ENCODE measurements at regions not wholly inside any gene's neighbourhood (a gene's known extent, or its start where the extent isn't known, plus 50 kb on each side); places are given as distances from the start of the nearest gene placed in this dataset.

GRCh38 chr5:126199467-126199866 is 223.7 kb upstream of the GRAMD2B start:
- no peak for DNase-seq (ENCODE audit: low read depth)
- no peak overlapping the region for H3K4me3 ChIP-seq (ENCODE audit: low read depth, low read length)
- no peaks in the 10 kb centered on the region for H3K36me3 ChIP-seq (ENCODE audit: control insufficient read depth, insufficient read depth, low read length)
- no peaks in the 10 kb centered on the region for H3K27me3 ChIP-seq (ENCODE audit: control insufficient read depth, insufficient read depth, low read length)
- TF ChIP-seq CTCF (IDR thresholded peaks at IDR 0.05; ENCODE audit: insufficient read depth, low read length, poor library complexity, severe bottlenecking) = no peak

GRCh38 chr5:126208691-126209090 is 214.5 kb upstream of the GRAMD2B start:
- DNase-seq (ENCODE audit: low read depth) = no peak
- no peak for TF ChIP-seq CTCF (IDR thresholded peaks at IDR 0.05; ENCODE audit: insufficient read depth, low read length, poor library complexity, severe bottlenecking)
- Histone ChIP-seq H3K27me3 (ENCODE audit: control insufficient read depth, insufficient read depth, low read length) (no peaks in the 10 kb centered on the region), H3K36me3 (ENCODE audit: control insufficient read depth, insufficient read depth, low read length) (no peaks in the 10 kb centered on the region), H3K4me3 (ENCODE audit: low read depth, low read length) (no peak overlapping the region)

GRCh38 chr5:126210955-126211354 is 212.3 kb upstream of the GRAMD2B start:
- no peak for DNase-seq (ENCODE audit: low read depth)
- no peaks in the 10 kb centered on the region for H3K36me3 ChIP-seq (ENCODE audit: control insufficient read depth, insufficient read depth, low read length)
- no peak for TF ChIP-seq CTCF (IDR thresholded peaks at IDR 0.05; ENCODE audit: insufficient read depth, low read length, poor library complexity, severe bottlenecking)
- H3K27me3 ChIP-seq (ENCODE audit: control insufficient read depth, insufficient read depth, low read length) = no peaks in the 10 kb centered on the region
- no peak overlapping the region for H3K4me3 ChIP-seq (ENCODE audit: low read depth, low read length)

- no peak for DNase-seq (ENCODE audit: low read depth)
- H3K4me3 ChIP-seq (ENCODE audit: low read depth, low read length) = no peak overlapping the region
- H3K36me3 ChIP-seq (ENCODE audit: control insufficient read depth, insufficient read depth, low read length) = no peaks in the 10 kb centered on the region
- no peaks in the 10 kb centered on the region for H3K27me3 ChIP-seq (ENCODE audit: control insufficient read depth, insufficient read depth, low read length)
- no peak for TF ChIP-seq CTCF (IDR thresholded peaks at IDR 0.05; ENCODE audit: insufficient read depth, low read length, poor library complexity, severe bottlenecking)
These were observed 203.6 kb upstream of the GRAMD2B start for GRCh38 chr5:126219616-126220015.

- H3K4me3 ChIP-seq (ENCODE audit: low read depth, low read length) = no peak overlapping the region
- no peaks in the 10 kb centered on the region for H3K27me3 ChIP-seq (ENCODE audit: control insufficient read depth, insufficient read depth, low read length)
- H3K36me3 ChIP-seq (ENCODE audit: control insufficient read depth, insufficient read depth, low read length) = no peaks in the 10 kb centered on the region
- DNase-seq (ENCODE audit: low read depth) = no peak
- TF ChIP-seq CTCF (IDR thresholded peaks at IDR 0.05; ENCODE audit: insufficient read depth, low read length, poor library complexity, severe bottlenecking) = no peak
These were observed 202.5 kb upstream of the GRAMD2B start for GRCh38 chr5:126220725-126221124.

- no peak for TF ChIP-seq CTCF (IDR thresholded peaks at IDR 0.05; ENCODE audit: insufficient read depth, low read length, poor library complexity, severe bottlenecking)
- H3K27me3 ChIP-seq (ENCODE audit: control insufficient read depth, insufficient read depth, low read length) = no peaks in the 10 kb centered on the region
- no peak overlapping the region for H3K4me3 ChIP-seq (ENCODE audit: low read depth, low read length)
- no peaks in the 10 kb centered on the region for H3K36me3 ChIP-seq (ENCODE audit: control insufficient read depth, insufficient read depth, low read length)
- no peak for DNase-seq (ENCODE audit: low read depth)
These were observed 194.3 kb upstream of the GRAMD2B start for GRCh38 chr5:126228934-126229333.

Measured in kidney epithelial cell (primary cell).